Ovary (tissue), 7 donors: ENCODE measurements at regions not wholly inside any gene's neighbourhood (a gene's known extent, or its start where the extent isn't known, plus 50 kb on each side); places are given as distances from the start of the nearest gene placed in this dataset.
"Not testable (repeated sequence)": the region's sequence is repeated elsewhere in the genome, so short reads cannot be mapped to it uniquely, and the experiment has no call there.

Source experiments
- DNase-seq, 5 donors: peaks; one replicate each; pipeline ENCODE4 v3.0.0-alpha.2; 2019 to 2020
- H3K27ac ChIP-seq, 2 donors: fragments of 200-600 bp; one replicate each; pipeline versions ENCODE4 v1.5.1 to v1.8.0; 2019 to 2022
- H3K27me3 ChIP-seq: fragments of 200-600 bp; one replicate; pipeline ENCODE4 v1.8.0; 2022
- H3K36me3 ChIP-seq: fragments of 200-600 bp; sonication (generic); one replicate; pipeline ENCODE4 v1.5.1; 2019
- H3K4me1 ChIP-seq: one replicate; pipeline ENCODE4 v1.8.1; 2013; ENCODE audit warnings: mild to moderate bottlenecking, moderate library complexity; ENCODE audit not compliant: insufficient read depth
- H3K4me3 ChIP-seq: fragments of 200-600 bp; sonication (generic); one replicate; pipeline ENCODE4 v1.5.1; 2017
- H3K9me3 ChIP-seq, 2 donors: fragments of 200-600 bp in 1 of 2; sonication (generic) in 1 of 2; one replicate each; pipeline versions ENCODE4 v1.5.1 to v1.8.1; 2013 to 2019; ENCODE audit warnings: mild to moderate bottlenecking in 1 of 2, moderate library complexity in 1 of 2
- EP300 ChIP-seq: sonication (generic); formaldehyde crosslinking; IDR thresholded peaks from one replicate; pipeline ENCODE4 v1.6.1; 2017; ENCODE audit warnings: antibody characterized with exemption
- POLR2A ChIP-seq: fragments of 450-650 bp; IDR thresholded peaks from one replicate; pipeline ENCODE4 v1.6.1; 2017; ENCODE audit warnings: antibody characterized with exemption, mild to moderate bottlenecking, moderate library complexity
- WGBS, 3 donors: extraction: QIAGEN DNeasy Blood & Tissue Kit in 1 of 3; methylation state at CpG; one replicate each; pipeline versions ENCODE4 v1.1.5 to v1.1.7; 2013 to 2017; 5-methylcytosine and 5-hydroxymethylcytosine counted together
- intact Hi-C, 4 donors: fragments of 100-400 bp; cut with DNase I; formaldehyde crosslinking; loops; one replicate each; pipeline versions ENCODE4 v1.11.0 to v1.15.1; 2022 to 2023
- TF ChIP-seq, protein P1 (sequence below), 3 donors: fragments of 450-650 bp in 2 of 3; fragments of 200-600 bp in 1 of 3; IDR thresholded peaks; one replicate each; pipeline versions ENCODE4 v1.5.1 to v1.8.0; 2016 to 2022; ENCODE audit warnings: antibody characterized with exemption in 3 of 3, mild to moderate bottlenecking in 1 of 3
- donor health status: DM: no; HTN: no; CAD: no; lungs with moderate emphysema.
- donor health status: DM: no; HTN: no; CAD: no.
- donor health status: Bipolar disorder and iron deficiency.
- donor health status: DM: no; HTN: no; CAD: no.
- donor health status: DM: yes; HTN: yes; CAD: no.

DNA sequence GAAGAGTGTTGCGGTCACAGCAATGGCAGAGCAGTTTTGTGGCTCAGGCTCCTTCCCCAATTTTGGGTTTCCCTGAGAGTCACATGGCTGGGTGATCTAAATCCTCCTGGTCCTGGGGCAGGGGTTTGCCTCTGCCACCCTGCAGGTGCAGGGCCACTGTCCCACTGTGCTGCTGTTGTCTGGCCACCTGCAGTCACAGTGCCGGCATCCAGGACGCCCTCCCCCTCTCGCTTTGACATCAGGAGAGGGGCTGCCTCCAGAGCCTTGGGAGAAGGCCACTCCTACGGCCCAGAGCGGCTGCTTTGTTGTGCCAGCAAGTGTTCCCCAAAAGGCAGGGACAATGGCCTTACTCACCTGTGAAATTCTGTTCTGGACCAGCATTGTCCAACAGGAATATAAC, 449.0 kb downstream of the QKI start:
- TF ChIP-seq EP300 (no peak), POLR2A (no peak)
- TF ChIP-seq, protein P1, sequence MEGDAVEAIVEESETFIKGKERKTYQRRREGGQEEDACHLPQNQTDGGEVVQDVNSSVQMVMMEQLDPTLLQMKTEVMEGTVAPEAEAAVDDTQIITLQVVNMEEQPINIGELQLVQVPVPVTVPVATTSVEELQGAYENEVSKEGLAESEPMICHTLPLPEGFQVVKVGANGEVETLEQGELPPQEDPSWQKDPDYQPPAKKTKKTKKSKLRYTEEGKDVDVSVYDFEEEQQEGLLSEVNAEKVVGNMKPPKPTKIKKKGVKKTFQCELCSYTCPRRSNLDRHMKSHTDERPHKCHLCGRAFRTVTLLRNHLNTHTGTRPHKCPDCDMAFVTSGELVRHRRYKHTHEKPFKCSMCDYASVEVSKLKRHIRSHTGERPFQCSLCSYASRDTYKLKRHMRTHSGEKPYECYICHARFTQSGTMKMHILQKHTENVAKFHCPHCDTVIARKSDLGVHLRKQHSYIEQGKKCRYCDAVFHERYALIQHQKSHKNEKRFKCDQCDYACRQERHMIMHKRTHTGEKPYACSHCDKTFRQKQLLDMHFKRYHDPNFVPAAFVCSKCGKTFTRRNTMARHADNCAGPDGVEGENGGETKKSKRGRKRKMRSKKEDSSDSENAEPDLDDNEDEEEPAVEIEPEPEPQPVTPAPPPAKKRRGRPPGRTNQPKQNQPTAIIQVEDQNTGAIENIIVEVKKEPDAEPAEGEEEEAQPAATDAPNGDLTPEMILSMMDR (IDR thresholded peaks at IDR 0.05), result no peak
- Histone ChIP-seq H3K4me3 (no peak overlapping the region), H3K4me1 (no peaks in the 10 kb centered on the region), H3K9me3 (no peaks in the 10 kb centered on the region), H3K27ac (no peak overlapping the region), H3K27me3 (no peaks in the 10 kb centered on the region), H3K36me3 (no peaks in the 10 kb centered on the region)
- intact Hi-C loops, result no loop called here
- 79 to 87% (median 82%) methylated on average over 6 of the region's 6 CpGs for WGBS, 3 donors
- DNase-seq, result no peak

DNA sequence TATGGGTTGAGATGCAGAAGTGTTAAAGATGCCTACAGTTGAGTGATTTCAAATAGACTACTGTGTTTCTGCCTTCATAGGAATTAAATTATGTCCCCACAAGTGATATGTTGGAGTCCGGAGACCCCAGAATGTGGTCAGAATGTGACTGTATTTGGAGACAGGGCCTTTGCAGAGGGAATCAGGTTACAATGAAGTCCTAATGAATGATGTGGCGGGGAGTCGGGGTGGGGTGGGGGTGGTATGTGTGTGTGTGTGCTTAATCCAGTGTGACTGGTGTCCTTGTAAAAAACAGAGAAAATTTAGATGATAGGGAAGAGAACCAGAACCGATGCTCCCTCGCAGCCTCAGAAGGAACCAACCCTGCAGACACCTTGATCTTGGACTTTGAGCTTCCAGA, 448.2 kb downstream of the QKI start:
- 88 to 89% (median 88%) methylated on average over 5 of the region's 5 CpGs for WGBS, 3 donors
- H3K36me3 ChIP-seq, result no peaks in the 10 kb centered on the region
- H3K9me3 ChIP-seq, result no peaks in the 10 kb centered on the region
- no peaks in the 10 kb centered on the region for H3K27me3 ChIP-seq
- no peak for DNase-seq
- TF ChIP-seq POLR2A (no peak), EP300 (no peak)
- TF ChIP-seq, protein P1 (IDR thresholded peaks at IDR 0.05), result no peak
- intact Hi-C loops, result no loop called here
- no peak overlapping the region for H3K4me3 ChIP-seq
- no peaks in the 10 kb centered on the region for H3K4me1 ChIP-seq
- no peak overlapping the region for H3K27ac ChIP-seq

DNA sequence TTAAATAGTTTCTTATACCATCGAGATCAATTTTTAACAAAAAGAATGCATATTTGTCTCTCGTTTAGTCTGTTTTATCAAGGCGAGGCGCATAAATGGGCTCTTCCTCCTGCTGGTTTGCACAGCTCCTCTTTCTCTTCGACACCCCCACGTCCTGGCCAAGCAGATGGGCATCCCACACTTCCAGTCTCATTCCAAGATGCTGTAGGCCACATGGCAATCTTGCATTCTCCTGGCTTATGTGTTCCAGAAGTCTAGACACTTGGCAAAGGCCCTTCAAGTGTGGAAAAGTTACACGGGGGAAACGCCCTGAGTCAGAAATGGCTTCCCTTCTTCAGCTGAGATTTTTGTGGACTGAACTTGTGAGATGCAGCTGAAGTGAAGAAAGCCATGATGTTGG, 447.1 kb downstream of the QKI start:
- Histone ChIP-seq H3K36me3 (no peaks in the 10 kb centered on the region), H3K4me3 (no peak overlapping the region), H3K9me3 (no peaks in the 10 kb centered on the region), H3K27me3 (no peaks in the 10 kb centered on the region), H3K4me1 (no peaks in the 10 kb centered on the region), H3K27ac (no peak overlapping the region)
- intact Hi-C loops, result no loop called here
- TF ChIP-seq, protein P1 (IDR thresholded peaks at IDR 0.05), result no peak
- TF ChIP-seq POLR2A (no peak), EP300 (no peak)
- WGBS, 3 donors, result 81 to 87% (median 83%) methylated on average over 8 of the region's 8 CpGs
- DNase-seq, result no peak

DNA sequence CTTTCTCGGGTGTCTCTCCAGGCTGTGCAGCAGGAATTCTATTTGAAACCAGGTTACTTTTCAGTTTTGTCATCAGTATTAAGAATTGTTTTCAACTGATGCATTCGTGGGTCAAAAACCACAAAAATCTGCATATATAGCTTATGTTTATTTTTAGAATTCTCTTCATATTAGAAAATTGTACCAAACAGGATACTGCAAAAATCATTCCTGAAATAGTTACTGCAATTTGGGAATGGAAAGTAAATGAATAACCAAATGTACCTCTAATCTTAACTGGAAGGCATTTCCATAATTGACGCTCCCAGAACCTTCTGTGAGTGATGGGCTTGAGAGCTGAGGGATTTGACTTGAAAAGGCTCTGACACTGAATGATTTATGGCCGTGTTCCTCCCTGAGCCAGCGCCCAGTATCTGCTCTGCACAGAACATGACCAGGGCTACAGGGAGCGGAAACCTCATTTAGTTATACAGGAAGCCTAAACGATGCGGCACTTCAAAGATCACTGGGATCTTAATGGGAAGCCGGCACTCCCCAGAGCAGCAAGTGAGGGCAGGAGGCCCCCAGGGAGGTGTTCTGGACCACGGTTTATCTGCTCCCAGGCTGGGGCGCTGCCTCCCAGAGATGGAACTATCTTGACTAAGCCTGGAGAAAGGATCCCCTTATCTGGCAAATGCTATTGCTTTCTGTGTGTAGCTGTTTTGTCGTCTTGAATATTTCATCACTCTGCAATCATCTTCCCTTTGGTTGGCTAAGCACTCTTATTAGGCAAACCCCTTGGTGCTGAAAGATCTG, 446.0 kb downstream of the QKI start:
- 16 to 22% (median 19%) methylated on average over 12 of the region's 12 CpGs for WGBS, 3 donors
- TF ChIP-seq EP300, result no peak
- no peak for TF ChIP-seq POLR2A
- TF ChIP-seq, protein P1 (IDR thresholded peaks at IDR 0.05), result no peak
- no peaks in the 10 kb centered on the region for H3K9me3 ChIP-seq
- no peaks in the 10 kb centered on the region for H3K36me3 ChIP-seq
- no peak overlapping the region for H3K4me3 ChIP-seq
- DNase-seq, result no peak
- intact Hi-C loops, result no loop called here
- H3K27me3 ChIP-seq, result no peaks in the 10 kb centered on the region
- H3K27ac ChIP-seq, result no peak overlapping the region
- no peaks in the 10 kb centered on the region for H3K4me1 ChIP-seq

DNA sequence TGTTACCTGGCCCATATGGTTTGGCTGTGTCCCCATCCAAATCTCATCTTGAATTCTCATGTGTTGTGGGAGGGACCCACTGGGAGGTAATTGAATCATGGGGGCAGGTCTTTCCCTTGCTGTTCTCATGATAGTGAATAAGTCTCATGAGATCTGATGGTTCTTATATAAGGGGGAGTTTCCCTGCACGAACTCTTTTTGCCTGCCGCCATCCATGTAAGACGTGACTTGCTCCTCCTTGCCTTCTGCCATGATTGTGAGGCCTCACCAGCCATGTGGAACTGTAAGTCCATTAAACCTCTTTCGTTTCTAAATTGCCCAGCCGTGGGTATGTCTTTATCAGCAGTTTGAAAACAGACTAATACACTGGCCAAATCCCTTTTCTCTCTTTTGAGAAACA, 444.4 kb downstream of the QKI start:
- not testable (repeated sequence) for H3K27me3 ChIP-seq, H3K36me3 ChIP-seq, H3K9me3 ChIP-seq, H3K4me1 ChIP-seq, H3K4me3 ChIP-seq, DNase-seq, H3K27ac ChIP-seq
- intact Hi-C loops, result loop anchor here in 1 of 4 donors (5.0 kb wide), 1 partner anchor 193 kb away; no protein-coding TSS in a partner anchor
- WGBS, 3 donors, result 88 to 92% (median 90%) methylated on average over 5 of the region's 5 CpGs
